ENCODE measurements at regions not wholly inside any gene's neighbourhood (a gene's known extent, or its start where the extent isn't known, plus 50 kb on each side); places are given as distances from the start of the nearest gene placed in this dataset.

DNA sequence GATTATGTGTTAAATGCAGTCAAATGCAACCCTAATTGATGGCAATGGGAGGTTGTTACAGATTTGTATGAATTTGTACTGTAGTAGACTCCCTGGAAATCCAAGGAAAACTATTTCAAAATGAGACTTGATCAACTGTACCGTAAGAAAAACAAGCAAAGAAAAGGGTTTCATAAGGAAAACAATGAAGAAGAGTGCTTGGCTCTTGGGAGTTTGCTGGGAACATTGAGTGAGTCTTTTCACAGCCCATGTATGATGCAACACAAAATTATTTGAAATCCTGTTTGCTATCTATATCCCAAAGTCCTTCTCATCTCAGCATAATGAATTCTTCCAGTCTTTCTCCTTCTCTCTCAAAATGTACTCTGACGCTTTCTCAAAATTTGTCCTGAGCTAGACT, 67.0 kb upstream of the OSR1 start:
- TF ChIP-seq EZH2 (IDR thresholded peaks at IDR 0.05; ENCODE audit: low read depth): no peak
- TF ChIP-seq, protein P1, sequence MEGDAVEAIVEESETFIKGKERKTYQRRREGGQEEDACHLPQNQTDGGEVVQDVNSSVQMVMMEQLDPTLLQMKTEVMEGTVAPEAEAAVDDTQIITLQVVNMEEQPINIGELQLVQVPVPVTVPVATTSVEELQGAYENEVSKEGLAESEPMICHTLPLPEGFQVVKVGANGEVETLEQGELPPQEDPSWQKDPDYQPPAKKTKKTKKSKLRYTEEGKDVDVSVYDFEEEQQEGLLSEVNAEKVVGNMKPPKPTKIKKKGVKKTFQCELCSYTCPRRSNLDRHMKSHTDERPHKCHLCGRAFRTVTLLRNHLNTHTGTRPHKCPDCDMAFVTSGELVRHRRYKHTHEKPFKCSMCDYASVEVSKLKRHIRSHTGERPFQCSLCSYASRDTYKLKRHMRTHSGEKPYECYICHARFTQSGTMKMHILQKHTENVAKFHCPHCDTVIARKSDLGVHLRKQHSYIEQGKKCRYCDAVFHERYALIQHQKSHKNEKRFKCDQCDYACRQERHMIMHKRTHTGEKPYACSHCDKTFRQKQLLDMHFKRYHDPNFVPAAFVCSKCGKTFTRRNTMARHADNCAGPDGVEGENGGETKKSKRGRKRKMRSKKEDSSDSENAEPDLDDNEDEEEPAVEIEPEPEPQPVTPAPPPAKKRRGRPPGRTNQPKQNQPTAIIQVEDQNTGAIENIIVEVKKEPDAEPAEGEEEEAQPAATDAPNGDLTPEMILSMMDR (conservative IDR thresholded peaks at IDR 0.05): no peak
